ENCODE measurements at regions not wholly inside any gene's neighbourhood (a gene's known extent, or its start where the extent isn't known, plus 50 kb on each side); places are given as distances from the start of the nearest gene placed in this dataset.

DNA sequence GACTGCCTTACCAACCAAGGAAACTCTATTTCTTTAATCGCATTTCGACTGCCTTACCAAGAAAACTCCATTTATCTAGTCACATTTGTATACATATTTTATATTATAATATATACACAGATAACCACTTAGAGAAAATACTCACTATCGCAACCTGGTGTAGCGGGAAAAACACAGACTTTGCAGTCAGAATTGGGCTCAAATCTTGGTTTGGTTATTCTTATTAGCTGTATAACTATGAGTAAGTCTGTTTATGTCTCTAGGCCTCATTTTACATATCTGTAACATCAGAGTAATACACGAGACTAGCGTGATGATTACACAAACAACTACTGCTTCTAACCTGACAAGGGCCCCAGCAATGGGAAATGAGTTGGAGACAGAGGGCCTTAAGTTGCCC, 127.5 kb upstream of the POU5F2 start:
- no peak for TF ChIP-seq EZH2phosphoT487 (IDR thresholded peaks at IDR 0.05; ENCODE audit: low read depth)
- TF ChIP-seq, protein P1, sequence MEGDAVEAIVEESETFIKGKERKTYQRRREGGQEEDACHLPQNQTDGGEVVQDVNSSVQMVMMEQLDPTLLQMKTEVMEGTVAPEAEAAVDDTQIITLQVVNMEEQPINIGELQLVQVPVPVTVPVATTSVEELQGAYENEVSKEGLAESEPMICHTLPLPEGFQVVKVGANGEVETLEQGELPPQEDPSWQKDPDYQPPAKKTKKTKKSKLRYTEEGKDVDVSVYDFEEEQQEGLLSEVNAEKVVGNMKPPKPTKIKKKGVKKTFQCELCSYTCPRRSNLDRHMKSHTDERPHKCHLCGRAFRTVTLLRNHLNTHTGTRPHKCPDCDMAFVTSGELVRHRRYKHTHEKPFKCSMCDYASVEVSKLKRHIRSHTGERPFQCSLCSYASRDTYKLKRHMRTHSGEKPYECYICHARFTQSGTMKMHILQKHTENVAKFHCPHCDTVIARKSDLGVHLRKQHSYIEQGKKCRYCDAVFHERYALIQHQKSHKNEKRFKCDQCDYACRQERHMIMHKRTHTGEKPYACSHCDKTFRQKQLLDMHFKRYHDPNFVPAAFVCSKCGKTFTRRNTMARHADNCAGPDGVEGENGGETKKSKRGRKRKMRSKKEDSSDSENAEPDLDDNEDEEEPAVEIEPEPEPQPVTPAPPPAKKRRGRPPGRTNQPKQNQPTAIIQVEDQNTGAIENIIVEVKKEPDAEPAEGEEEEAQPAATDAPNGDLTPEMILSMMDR (IDR thresholded peaks at IDR 0.05; ENCODE audit: low read depth, low read length) = no peak
